Peyer's patch (tissue), 4 donors: ENCODE measurements at regions not wholly inside any gene's neighbourhood (a gene's known extent, or its start where the extent isn't known, plus 50 kb on each side); places are given as distances from the start of the nearest gene placed in this dataset.

Source experiments
- POLR2A ChIP-seq, 2 donors: fragments of 450-650 bp; IDR thresholded peaks; one replicate each; pipeline ENCODE4 v1.5.1; 2017; ENCODE audit warnings: antibody characterized with exemption in 2 of 2, mild to moderate bottlenecking in 2 of 2, moderate library complexity in 2 of 2
- TF ChIP-seq, protein P1 (sequence below), 6 experiments: fragments of 450-650 bp in 4 of 6; fragments of 200-600 bp in 2 of 6; sonication (generic) in 1 of 6; IDR thresholded peaks; one replicate each; pipeline ENCODE4 v1.5.1; 2017 to 2019; ENCODE audit warnings: antibody characterized with exemption in 6 of 6, mild to moderate bottlenecking in 3 of 6, moderate library complexity in 1 of 6

DNA sequence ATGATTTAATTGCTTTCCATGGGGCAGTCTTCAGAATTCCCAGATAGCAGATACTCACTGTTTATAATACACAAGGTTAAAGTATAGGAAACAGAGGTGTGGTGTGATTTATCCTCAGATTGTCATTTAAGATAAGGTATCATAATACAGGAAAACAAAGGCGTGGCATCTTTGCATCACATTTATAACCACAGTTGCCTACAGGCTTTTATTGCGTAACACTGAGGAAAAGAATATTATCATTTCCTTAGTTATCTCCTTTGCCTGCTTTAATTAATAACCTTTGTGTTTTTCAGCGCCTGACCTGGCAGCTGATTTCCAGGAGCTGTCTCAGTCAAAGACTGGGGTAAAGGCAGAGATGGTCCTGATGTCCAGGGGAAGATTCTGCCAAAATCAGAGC lies 68.8 kb downstream of the SSX7 start:
- TF ChIP-seq POLR2A (IDR thresholded peaks at IDR 0.05), result no peak
- TF ChIP-seq, protein P1, sequence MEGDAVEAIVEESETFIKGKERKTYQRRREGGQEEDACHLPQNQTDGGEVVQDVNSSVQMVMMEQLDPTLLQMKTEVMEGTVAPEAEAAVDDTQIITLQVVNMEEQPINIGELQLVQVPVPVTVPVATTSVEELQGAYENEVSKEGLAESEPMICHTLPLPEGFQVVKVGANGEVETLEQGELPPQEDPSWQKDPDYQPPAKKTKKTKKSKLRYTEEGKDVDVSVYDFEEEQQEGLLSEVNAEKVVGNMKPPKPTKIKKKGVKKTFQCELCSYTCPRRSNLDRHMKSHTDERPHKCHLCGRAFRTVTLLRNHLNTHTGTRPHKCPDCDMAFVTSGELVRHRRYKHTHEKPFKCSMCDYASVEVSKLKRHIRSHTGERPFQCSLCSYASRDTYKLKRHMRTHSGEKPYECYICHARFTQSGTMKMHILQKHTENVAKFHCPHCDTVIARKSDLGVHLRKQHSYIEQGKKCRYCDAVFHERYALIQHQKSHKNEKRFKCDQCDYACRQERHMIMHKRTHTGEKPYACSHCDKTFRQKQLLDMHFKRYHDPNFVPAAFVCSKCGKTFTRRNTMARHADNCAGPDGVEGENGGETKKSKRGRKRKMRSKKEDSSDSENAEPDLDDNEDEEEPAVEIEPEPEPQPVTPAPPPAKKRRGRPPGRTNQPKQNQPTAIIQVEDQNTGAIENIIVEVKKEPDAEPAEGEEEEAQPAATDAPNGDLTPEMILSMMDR (IDR thresholded peaks at IDR 0.05), result no peak
